GM23338 (cell line): ENCODE measurements at regions not wholly inside any gene's neighbourhood (a gene's known extent, or its start where the extent isn't known, plus 50 kb on each side); places are given as distances from the start of the nearest gene placed in this dataset.

ENCODE experiments used
- ATAC-seq: fragments of 200-7000 bp; cut with Tn5 transposase; 3 replicates; pipeline ENCODE4 v1.9.1; 2020
- DNase-seq: peaks from one replicate; pipeline ENCODE4 v3.0.0-alpha.2; 2015; ENCODE audit warnings: low spot score
- H2AFZ ChIP-seq: fragments of 200-600 bp; sonication (generic); 2 replicates; pipeline ENCODE4 v1.8.0; 2016; ENCODE audit warnings: antibody characterized with exemption, mild to moderate bottlenecking, moderate library complexity
- H3F3A ChIP-seq: fragments of 200-600 bp; sonication (generic); replicated peaks from 2 replicates; pipeline ENCODE4 v1.8.0; 2017; ENCODE audit warnings: antibody characterized with exemption, mixed run types, low read depth
- H3K27ac ChIP-seq: fragments of 200-600 bp; sonication (generic); 2 replicates; pipeline ENCODE4 v1.6.1; 2016; ENCODE audit warnings: low read depth
- H3K27me3 ChIP-seq: fragments of 200-600 bp; sonication (generic); 2 replicates; pipeline ENCODE4 v1.8.0; 2016; ENCODE audit warnings: mild to moderate bottlenecking, mixed run types, moderate library complexity; ENCODE audit not compliant: insufficient read depth
- H3K36me3 ChIP-seq: fragments of 200-600 bp; sonication (generic); 2 replicates; pipeline ENCODE4 v1.8.0; 2016; ENCODE audit warnings: mild to moderate bottlenecking; ENCODE audit not compliant: insufficient read depth
- H3K4me1 ChIP-seq: fragments of 200-600 bp; sonication (generic); 2 replicates; pipeline ENCODE4 v1.8.0; 2016; ENCODE audit warnings: mild to moderate bottlenecking, moderate library complexity; ENCODE audit not compliant: insufficient read depth
- H3K4me2 ChIP-seq: fragments of 200-600 bp; sonication (generic); 2 replicates; pipeline ENCODE4 v1.7.1; 2017; ENCODE audit warnings: mixed run types
- H3K4me3 ChIP-seq: fragments of 200-600 bp; sonication (generic); 2 replicates; pipeline ENCODE4 v1.6.1; 2016; ENCODE audit warnings: mixed run types
- H3K79me2 ChIP-seq: fragments of 200-600 bp; sonication (generic); replicated peaks from 2 replicates; pipeline ENCODE4 v1.8.0; 2017; ENCODE audit warnings: mild to moderate bottlenecking; ENCODE audit not compliant: insufficient read depth
- H3K9me2 ChIP-seq: fragments of 200-600 bp; sonication (generic); 2 replicates; pipeline ENCODE4 v1.8.0; 2017; ENCODE audit not compliant: insufficient read depth
- H4K20me1 ChIP-seq: fragments of 200-600 bp; sonication (generic); replicated peaks from 2 replicates; pipeline ENCODE4 v1.8.0; 2017; ENCODE audit warnings: mild to moderate bottlenecking; ENCODE audit not compliant: insufficient read depth
- H3K27ac Mint-ChIP-seq: 2 replicates; pipeline ENCODE4 v1.8.0; 2020; ENCODE audit warnings: inconsistent platforms, mild to moderate bottlenecking, moderate library complexity, mixed read lengths
- H3K27me3 Mint-ChIP-seq: 3 replicates; pipeline ENCODE4 v1.8.0; 2022; ENCODE audit warnings: low read depth, mild to moderate bottlenecking, moderate library complexity, mixed read lengths, inconsistent platforms; ENCODE audit not compliant: insufficient read depth, poor library complexity
- H3K36me3 Mint-ChIP-seq: 3 replicates; pipeline ENCODE4 v1.8.0; 2021; ENCODE audit warnings: low read depth, mild to moderate bottlenecking, inconsistent platforms, moderate library complexity, mixed read lengths
- H3K4me1 Mint-ChIP-seq: 3 replicates; pipeline ENCODE4 v1.8.0; 2020; ENCODE audit warnings: mild to moderate bottlenecking, inconsistent platforms, mixed read lengths
- H3K4me3 Mint-ChIP-seq: 3 replicates; pipeline ENCODE4 v1.8.0; 2021; ENCODE audit warnings: moderate library complexity, mild to moderate bottlenecking, inconsistent platforms, mixed read lengths
- H3K9me3 Mint-ChIP-seq: 3 replicates; pipeline ENCODE4 v1.8.0; 2020; ENCODE audit warnings: moderate library complexity, mild to moderate bottlenecking, inconsistent platforms, mixed read lengths
- CREB1 ChIP-seq: fragments of 250-450 bp; sonication (Bioruptor Pico); IDR thresholded peaks from 2 replicates; pipeline ENCODE4 v1.5.0; 2020; ENCODE audit warnings: low read depth, mild to moderate bottlenecking, moderate library complexity
- CTCF ChIP-seq, 2 experiments: fragments of 200-600 bp in 1 of 2; sonication (generic) in 1 of 2; conservative IDR thresholded peaks; 2 replicates each; pipeline versions ENCODE4 v1.5.1 to v1.6.1; 2016 to 2017; ENCODE audit warnings: antibody characterized with exemption in 2 of 2, low read depth in 2 of 2, mild to moderate bottlenecking in 2 of 2, moderate library complexity in 1 of 2
- ETS1 ChIP-seq: IDR thresholded peaks from 2 replicates; pipeline ENCODE4 v1.6.1; 2016; ENCODE audit warnings: antibody characterized with exemption
- EZH2 ChIP-seq: fragments of 200-600 bp; sonication (generic); IDR thresholded peaks from one replicate; pipeline ENCODE4 v1.8.0; 2017; ENCODE audit warnings: antibody characterized with exemption, mild to moderate bottlenecking, low read depth; ENCODE audit not compliant: unreplicated experiment
- EZH2phosphoT487 ChIP-seq: fragments of 200-600 bp; sonication (generic); IDR thresholded peaks from one replicate; pipeline ENCODE4 v1.8.1; 2018; ENCODE audit warnings: antibody characterized with exemption; ENCODE audit not compliant: unreplicated experiment
- JUNB ChIP-seq: IDR thresholded peaks from one replicate; pipeline ENCODE4 v1.6.1; 2016; ENCODE audit warnings: antibody characterized with exemption; ENCODE audit not compliant: unreplicated experiment
- NANOG ChIP-seq: IDR thresholded peaks from 2 replicates; pipeline ENCODE4 v1.6.1; 2016; ENCODE audit warnings: antibody characterized with exemption, borderline replicate concordance
- POLR2AphosphoS5 ChIP-seq: IDR thresholded peaks from 2 replicates; pipeline ENCODE4 v1.6.1; 2016; ENCODE audit warnings: antibody characterized with exemption, low read depth
- REST ChIP-seq: IDR thresholded peaks from one replicate; pipeline ENCODE4 v1.6.1; 2018; ENCODE audit warnings: antibody characterized with exemption; ENCODE audit not compliant: unreplicated experiment
- STAT1 ChIP-seq: IDR thresholded peaks from one replicate; pipeline ENCODE4 v1.6.1; 2016; ENCODE audit warnings: antibody characterized with exemption; ENCODE audit not compliant: unreplicated experiment
- ZNF114 ChIP-seq: fragments of 250-450 bp; sonication (Bioruptor Pico); IDR thresholded peaks from 2 replicates; pipeline ENCODE4 v1.5.0; 2020; ENCODE audit warnings: mild to moderate bottlenecking, moderate library complexity
- ZNF331 ChIP-seq: fragments of 250-450 bp; sonication (Bioruptor Pico); IDR thresholded peaks from 2 replicates; pipeline ENCODE4 v1.5.0; 2020; ENCODE audit warnings: low read depth, mild to moderate bottlenecking, moderate library complexity

GRCh38 chr10:61089251-61089650 lies 145.3 kb upstream of the RHOBTB1 start (continued):
- TF ChIP-seq REST (no peak), POLR2AphosphoS5 (no peak), ZNF331 (CRISPR knock-in tag) (no peak), CREB1 (CRISPR knock-in tag) (no peak), NANOG (no peak), ETS1 (no peak), EZH2phosphoT487 (no peak), EZH2 (no peak), JUNB (no peak), CTCF (conservative IDR thresholded peaks at IDR 0.05; ENCODE audit: low read depth in 2 of 2) (no peak), ZNF114 (no peak)

GRCh38 chr10:61084493-61084892 lies 140.5 kb upstream of the RHOBTB1 start:
- DNase-seq (no peak), ATAC-seq (no peak)
- TF ChIP-seq EZH2 = no peak
- TF ChIP-seq STAT1 = no peak
- no peak for TF ChIP-seq JUNB
- H3K4me1 ChIP-seq = no peaks in the 10 kb centered on the region
- H3K4me2 ChIP-seq = no peak overlapping the region
- H3K79me2 ChIP-seq = no peaks in the 10 kb centered on the region
- H3K4me3 Mint-ChIP-seq = no peak overlapping the region
- H3K27me3 Mint-ChIP-seq = peaks cover 2% of the 10 kb centered on the region
- no peak overlapping the region for H3K4me3 ChIP-seq
- no peaks in the 10 kb centered on the region for H3K27me3 ChIP-seq
- no peaks in the 10 kb centered on the region for H3K36me3 ChIP-seq
- H3F3A ChIP-seq = no peaks in the 10 kb centered on the region
- H3K27ac Mint-ChIP-seq = no peak overlapping the region
- no peaks in the 10 kb centered on the region for H4K20me1 ChIP-seq
- no peaks in the 10 kb centered on the region; the same call in 2 of the 3 replicates for H3K9me3 Mint-ChIP-seq
- no peaks in the 10 kb centered on the region for H3K9me2 ChIP-seq
- no peaks in the 10 kb centered on the region for H3K4me1 Mint-ChIP-seq
- no peak overlapping the region for H2AFZ ChIP-seq
- no peak overlapping the region for H3K27ac ChIP-seq
- no peaks in the 10 kb centered on the region for H3K36me3 Mint-ChIP-seq
